HG03520 (cell line): ENCODE measurements at regions not wholly inside any gene's neighbourhood (a gene's known extent, or its start where the extent isn't known, plus 50 kb on each side); places are given as distances from the start of the nearest gene placed in this dataset.

Experiments
- ATAC-seq: cut with Tn5 transposase; IDR thresholded peaks from one replicate; pipeline ENCODE4 v1.9.1; 2021; ENCODE audit warnings: mild to moderate bottlenecking, moderate library complexity; ENCODE audit not compliant: unreplicated experiment

- no peak for ATAC-seq
These were observed 163.4 kb downstream of the ADAMTS15 start for GRCh38 chr11:130611791-130612251.

- no peak for ATAC-seq
These were observed 163.9 kb downstream of the ADAMTS15 start for GRCh38 chr11:130612291-130612851.

GRCh38 chr11:130613396-130613795 lies 165.0 kb downstream of the ADAMTS15 start:
- no peak for ATAC-seq

DNA sequence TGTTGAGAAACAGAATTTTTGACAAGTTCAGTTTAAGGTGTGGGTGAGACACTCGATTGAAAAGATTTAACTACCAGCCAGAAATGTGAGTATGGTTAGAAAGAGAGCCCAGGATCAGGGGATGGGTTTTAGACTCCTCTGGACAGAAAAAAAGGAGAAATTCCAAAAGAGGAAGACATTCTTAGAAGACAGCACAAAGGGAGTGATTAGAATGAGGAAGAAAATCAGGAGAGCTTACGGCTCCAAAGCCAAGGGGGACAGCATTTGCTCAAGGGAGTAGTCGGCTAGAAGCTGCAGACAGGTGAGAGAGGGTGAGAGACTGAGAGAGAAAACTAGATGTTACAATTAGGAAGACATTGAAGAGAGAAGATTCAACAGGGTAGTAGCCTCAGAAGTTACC lies 166.1 kb downstream of the ADAMTS15 start:
- no peak for ATAC-seq

DNA sequence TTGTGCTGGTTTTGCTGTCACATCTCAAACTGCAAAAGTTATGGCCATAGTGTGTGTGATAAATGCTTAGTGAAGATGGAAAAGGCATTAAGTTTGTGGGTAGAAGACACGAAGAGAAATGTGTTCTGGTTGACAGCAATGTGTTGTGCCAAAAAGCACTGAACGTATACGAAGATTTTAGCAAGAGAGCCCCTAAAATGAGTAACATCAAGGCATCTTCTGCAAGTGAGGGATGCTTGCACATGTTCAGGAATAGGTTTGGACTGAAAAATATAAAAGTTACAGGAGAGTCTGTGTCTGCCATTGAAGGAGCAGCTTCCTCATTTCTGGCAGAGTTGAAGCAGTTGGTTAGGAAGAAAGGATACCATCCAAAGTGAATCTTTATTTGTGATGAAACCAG lies 167.1 kb downstream of the ADAMTS15 start:
- ATAC-seq, result no peak

GRCh38 chr11:130616573-130616972 lies 168.1 kb downstream of the ADAMTS15 start:
- ATAC-seq, result no peak

GRCh38 chr11:130617001-130617400 lies 168.6 kb downstream of the ADAMTS15 start:
- no peak for ATAC-seq

- ATAC-seq, result no peak
These were observed 172.1 kb downstream of the ADAMTS15 start for GRCh38 chr11:130620548-130620947.

- ATAC-seq, result no peak
These were observed 173.7 kb downstream of the ADAMTS15 start for GRCh38 chr11:130622141-130622542.

DNA sequence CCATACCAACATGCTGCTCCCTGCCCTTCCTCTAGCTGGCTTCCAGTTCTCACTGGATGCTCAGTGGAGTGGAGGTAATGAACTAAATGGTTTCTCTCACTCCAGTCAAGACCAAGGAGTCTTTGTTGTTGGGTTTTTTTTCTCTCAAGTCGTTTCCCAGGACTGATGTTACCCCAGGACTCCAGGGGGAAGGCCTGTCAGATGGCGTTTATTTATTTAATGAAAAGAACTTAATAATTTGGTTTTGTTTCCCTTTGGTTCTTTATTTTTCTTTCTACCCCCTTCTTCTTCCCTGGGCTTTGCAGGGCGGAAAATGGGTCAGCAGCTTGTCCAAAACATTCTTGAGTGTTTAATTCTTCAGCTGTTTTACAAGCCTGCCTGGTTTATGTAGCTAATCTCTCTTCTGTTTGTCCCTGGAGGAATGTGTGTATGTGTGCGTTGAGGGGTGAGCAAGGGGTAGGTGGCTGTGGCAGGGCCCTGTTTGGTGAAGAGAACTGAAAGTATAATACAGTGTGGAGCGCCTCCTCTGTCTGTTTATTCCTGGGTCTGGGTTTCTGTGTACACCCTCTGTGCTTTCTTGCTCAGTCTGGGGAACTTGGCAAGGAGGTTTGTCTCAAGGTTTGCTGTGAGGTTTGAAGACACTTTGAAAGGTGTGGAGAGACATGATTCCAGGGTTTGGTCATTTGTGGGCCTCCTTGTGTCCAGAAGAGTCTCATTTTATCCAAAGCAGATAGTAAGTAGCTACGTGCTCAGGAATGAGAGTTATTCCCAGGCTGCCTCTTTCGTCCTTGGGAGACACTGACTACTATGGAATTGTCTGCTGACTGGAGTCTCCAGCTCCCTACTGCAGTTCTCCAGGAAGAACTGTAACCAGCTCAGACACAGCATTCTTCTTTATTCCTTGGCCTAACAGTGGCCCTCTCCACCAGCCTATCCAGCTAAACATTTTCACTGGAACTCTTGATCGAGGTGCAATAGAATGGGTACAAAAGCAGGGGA lies 175.5 kb downstream of the ADAMTS15 start:
- ATAC-seq, result no peak

- no peak for ATAC-seq
These were observed 176.6 kb downstream of the ADAMTS15 start for GRCh38 chr11:130624971-130625544.

DNA sequence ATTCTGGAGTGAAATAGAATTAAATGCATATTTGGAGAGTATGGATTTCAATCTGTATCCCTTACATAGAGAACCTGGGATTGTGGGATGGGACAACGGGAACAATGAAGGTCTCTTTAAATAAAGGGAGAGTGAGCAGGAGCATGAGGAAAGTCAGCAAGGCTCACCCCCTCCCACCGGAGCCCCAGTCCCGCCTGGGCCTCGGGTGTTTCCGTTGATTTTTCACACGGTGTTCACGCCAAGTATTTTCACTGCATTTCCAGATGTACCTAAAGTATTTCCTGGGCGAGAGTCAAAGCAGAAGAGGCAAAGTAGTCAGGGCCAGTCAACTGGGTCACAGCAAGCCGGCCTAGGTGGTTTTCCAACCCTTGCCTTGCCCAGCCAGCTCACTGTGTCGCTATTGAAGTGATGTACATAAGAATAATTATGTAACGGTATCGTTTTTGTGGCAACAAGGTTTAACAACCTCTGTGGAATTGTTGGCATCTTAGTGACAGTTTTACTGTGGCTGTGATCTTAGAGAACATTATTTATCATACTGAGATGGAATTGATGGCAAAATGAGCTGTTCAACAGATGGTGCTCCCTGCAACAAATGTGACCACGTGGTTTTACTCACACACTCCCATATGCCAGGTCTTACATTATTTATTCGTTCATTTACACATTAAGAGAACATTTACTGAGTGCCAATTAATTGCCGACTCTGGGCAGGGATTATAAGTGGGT lies 177.3 kb downstream of the ADAMTS15 start:
- ATAC-seq, result no peak

GRCh38 chr11:130629039-130629438 lies 180.6 kb downstream of the ADAMTS15 start:
- no peak for ATAC-seq

DNA sequence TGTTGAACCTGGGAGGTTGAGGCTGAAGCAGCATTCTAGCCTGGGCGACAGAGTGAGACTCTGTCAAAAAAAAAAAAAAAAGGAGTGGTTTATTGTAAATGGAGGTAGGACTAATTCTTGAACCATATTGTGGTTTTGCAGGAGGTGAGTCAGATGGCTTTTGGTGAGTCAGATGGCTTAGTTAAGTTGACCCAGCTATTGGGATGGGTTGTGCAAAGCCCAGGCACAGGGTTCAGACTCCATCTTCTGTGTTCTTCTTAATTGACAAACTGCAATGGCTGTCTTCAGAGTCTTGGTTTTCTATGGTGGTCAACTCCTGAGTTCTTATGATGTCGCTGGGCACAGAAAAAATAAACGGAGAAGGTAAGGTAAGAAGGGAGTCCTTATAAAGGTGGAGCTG lies 182.7 kb downstream of the ADAMTS15 start:
- ATAC-seq, result no peak

DNA sequence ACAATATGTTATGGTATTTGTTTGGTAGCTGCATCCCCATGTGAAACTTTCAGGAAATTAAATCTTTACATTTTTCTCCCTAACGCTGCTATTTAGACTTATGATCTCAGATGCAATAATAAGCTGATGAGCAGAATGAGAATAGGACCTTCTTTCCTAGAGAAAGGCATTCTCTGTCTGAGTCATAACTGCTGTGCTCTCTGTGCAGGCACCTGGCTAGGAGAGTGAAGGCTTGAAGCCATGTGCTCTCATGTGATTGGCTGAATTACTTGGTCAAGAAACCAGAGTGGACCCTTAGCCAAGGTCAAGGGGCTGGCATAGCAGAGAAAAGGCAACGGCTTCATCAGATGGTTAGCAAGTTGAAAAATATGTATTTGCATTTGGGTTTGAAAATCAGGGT lies 185.0 kb downstream of the ADAMTS15 start:
- no peak for ATAC-seq

DNA sequence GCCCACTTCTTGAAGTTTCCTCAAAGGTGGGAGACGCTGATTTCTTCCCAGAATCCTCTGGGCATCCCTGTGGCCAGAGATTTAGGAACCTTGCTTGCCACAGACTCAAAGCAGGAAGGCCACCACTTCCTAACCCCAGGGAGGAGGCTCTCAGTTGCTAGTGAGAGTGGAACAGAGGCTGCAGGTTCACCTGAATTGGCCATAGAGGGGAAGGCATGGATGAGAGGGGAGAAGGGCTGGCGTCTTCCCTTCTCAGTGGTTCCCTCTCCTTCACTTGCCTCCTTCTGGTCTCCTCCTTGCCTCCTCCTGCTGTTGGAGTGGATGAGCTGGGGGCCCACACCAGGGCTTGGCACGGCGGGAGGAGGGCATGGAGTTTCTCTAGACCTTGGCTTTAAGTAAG lies 185.7 kb downstream of the ADAMTS15 start:
- no peak for ATAC-seq

DNA sequence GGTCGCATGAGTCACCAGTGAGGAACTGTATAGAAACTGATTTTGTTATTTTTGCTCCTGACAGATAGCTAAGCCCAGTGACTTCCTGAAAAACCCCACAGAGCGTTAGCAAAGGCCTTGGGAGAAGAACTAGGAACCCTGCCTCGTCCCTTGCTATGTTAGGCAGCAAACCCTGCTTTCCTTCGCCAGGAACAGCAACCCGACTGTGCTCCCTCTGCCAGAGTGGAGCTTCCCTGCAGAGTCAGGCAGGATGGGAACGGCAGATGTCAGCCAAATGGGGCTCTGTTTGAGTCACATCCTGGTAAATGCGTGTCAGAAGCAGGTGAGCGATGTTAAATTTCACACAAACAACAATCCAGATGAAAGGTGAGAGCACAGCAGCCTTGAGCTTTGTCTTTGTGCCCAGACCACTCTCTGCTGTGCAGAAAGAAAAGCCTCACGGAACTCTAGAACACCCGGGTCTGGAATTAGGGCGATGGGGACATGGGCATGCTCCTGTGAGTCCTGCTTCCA lies 186.6 kb downstream of the ADAMTS15 start:
- ATAC-seq, result no peak

DNA sequence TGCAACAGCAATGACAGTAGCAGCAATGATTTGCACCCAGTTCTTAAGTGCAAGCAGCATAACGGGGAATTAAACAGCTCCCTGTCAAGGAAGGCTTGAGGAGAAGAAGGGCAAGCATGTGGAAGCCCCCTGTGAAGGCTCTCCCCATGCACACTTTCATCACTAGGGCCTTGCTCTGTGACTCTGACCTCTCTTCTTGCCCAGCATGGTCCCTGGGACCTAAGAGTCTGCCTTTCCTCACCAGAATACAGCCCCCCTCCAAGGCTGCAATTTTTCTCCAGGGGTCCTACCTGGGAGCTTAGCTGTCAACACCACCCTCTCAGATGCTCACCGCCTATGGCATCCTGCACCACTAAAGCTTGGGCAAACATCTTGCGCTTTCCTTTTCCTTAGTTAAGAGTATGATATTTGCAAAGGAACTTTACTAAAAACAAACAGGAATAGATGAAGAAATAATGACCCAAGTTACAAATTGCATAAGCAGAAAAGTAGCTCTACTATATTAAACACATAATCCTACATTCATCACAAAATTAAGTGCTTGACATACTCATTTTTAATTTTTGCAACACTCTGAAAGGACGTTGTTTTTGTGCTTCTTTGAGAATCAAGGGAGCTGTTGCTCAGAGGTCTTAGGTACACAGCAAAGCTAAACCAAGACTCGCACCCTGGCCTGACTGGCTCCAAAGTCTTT lies 187.6 kb downstream of the ADAMTS15 start:
- ATAC-seq, result no peak

DNA sequence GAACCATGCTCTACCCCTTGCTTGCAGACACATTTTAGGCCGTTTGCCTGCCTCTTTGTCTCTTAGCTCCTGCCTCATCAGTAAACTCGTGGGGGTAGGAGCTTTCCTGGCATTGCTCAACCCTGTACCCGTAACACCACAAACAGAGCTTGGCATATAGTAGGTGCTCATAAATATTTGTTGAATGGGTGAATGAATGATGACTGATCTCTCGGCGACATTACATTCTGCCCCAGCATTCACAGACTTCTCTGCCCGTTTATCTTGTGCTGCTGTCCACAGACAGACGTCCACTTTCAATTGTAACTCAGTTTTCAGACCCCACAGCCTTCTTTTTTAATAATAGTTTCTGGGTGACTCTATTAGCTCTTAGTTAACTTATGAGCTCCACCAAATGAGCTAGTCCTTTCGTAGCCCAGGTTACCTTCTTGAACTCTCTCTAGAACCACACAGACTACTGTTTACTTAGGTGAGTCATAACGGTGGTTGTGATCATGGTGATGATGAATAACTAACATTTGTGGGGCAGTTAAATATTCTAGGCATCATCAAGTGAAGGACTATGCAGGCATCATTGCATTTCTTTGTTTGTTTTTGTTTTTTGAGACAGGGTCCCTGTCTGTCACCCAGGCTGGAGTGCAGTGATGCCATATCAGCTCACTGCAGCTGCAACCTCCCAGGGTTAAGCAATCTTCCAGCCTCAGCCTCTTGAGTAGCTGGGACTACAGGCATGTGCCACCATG lies 188.4 kb downstream of the ADAMTS15 start:
- ATAC-seq, result peak; percentile 79

DNA sequence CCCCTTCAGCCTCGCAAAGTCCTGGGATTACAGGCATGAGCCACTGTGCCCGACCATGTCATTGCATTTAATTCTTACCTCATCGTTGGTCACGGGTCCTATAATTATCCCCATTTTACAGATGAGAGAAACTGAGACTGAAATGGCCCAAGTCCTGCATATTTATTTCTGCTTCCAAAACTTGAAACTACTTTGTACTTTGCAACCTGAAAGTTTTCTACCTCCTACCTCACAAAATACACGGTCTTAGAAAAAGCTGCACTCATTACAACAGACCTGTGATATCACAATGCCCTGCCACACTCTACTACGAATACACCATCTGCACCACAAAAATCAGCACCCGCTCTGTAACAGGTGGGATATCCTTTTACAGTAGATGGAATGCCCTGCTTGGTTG lies 189.1 kb downstream of the ADAMTS15 start:
- no peak for ATAC-seq
